ENCODE measurements at regions not wholly inside any gene's neighbourhood (a gene's known extent, or its start where the extent isn't known, plus 50 kb on each side); places are given as distances from the start of the nearest gene placed in this dataset.

DNA sequence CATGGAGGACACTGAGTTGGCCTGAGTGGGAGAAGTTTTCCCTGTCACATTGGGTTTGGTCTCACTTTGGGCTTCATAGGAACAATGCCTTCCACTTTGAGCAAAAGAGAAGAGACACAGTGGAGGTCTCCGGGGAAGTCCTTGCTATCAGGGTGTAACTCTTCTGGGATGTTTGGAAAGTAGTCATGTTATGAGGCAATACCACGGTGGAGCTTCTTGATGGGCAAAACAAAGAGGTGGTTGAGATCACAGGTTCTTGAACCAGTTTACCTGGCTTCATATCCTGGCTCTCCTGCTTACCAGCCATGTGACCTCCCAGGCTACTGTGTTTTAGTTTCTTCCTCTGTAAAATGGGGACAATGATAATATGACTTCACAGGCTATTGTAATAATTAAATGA lies 478.6 kb downstream of the SLC4A3 start:
- TF ChIP-seq EZH2 (IDR thresholded peaks at IDR 0.05; ENCODE audit: insufficient read depth, poor library complexity, severe bottlenecking) (no peak), EZH2phosphoT487 (IDR thresholded peaks at IDR 0.05; ENCODE audit: insufficient read depth, low read depth) (no peak)
